Common myeloid progenitor, CD34-positive (primary cell): ENCODE measurements at regions not wholly inside any gene's neighbourhood (a gene's known extent, or its start where the extent isn't known, plus 50 kb on each side); places are given as distances from the start of the nearest gene placed in this dataset.
"Not testable (repeated sequence)": the region's sequence is repeated elsewhere in the genome, so short reads cannot be mapped to it uniquely, and the experiment has no call there.

Experiments used
- CTCF ChIA-PET: fragments of 350-600 bp; sonication (Branson Sonifier 250); formaldehyde crosslinking; loops from one replicate; lab custom pipeline; 2021; ENCODE audit warnings: antibody characterized with exemption; lab: Charles Lee
- POLR2A ChIA-PET: fragments of 350-600 bp; sonication (Branson Sonifier 250); formaldehyde crosslinking; loops from one replicate; lab custom pipeline; 2021; ENCODE audit warnings: antibody characterized with exemption; lab: Charles Lee
- DNase-seq, 3 donors: peaks; one replicate each; pipeline versions ENCODE4 v3.0.0 to v3.0.0-alpha.2; 2013
- H3K27ac ChIP-seq, 2 experiments: 1 replicate in 1 of 2; 2 replicates in 1 of 2; pipeline ENCODE4 v1.7.0; 2013; ENCODE audit warnings: inconsistent platforms in 2 of 2, low read length in 2 of 2, mild to moderate bottlenecking in 2 of 2, low read depth in 1 of 2, moderate library complexity in 1 of 2; ENCODE audit not compliant: severe bottlenecking in 2 of 2, insufficient read depth in 1 of 2, poor library complexity in 1 of 2
- H3K27me3 ChIP-seq, 5 experiments: replicated peaks in 2 of 5; 1 replicate in 3 of 5; 2 replicates in 2 of 5; pipeline versions ENCODE4 v1.6.1 to v1.7.0; 2013; ENCODE audit warnings: low read length in 4 of 5, mild to moderate bottlenecking in 2 of 5, moderate library complexity in 2 of 5, inconsistent platforms in 1 of 5; ENCODE audit not compliant: insufficient read depth in 5 of 5, control insufficient read depth in 4 of 5
- H3K36me3 ChIP-seq, 4 experiments: 1 replicate in 2 of 4; 2 replicates in 2 of 4; pipeline versions ENCODE4 v1.6.1 to v1.7.0; 2013; ENCODE audit warnings: low read length in 3 of 4, control low read depth in 1 of 4, mild to moderate bottlenecking in 1 of 4; ENCODE audit not compliant: control insufficient read depth in 4 of 4, insufficient read depth in 4 of 4
- H3K4me1 ChIP-seq, 4 experiments: 1 replicate in 3 of 4; 2 replicates in 1 of 4; pipeline versions ENCODE4 v1.6.1 to v1.7.1; 2013; ENCODE audit warnings: low read length in 3 of 4, mild to moderate bottlenecking in 3 of 4, control low read depth in 1 of 4, inconsistent platforms in 1 of 4, moderate library complexity in 1 of 4; ENCODE audit not compliant: control insufficient read depth in 4 of 4, insufficient read depth in 4 of 4; ENCODE audit errors: control extremely low read depth in 1 of 4
- H3K4me3 ChIP-seq, 7 experiments: 1 replicate in 4 of 7; 2 replicates in 3 of 7; pipeline versions ENCODE4 v1.5.1 to v1.7.0; 2013; ENCODE audit warnings: mild to moderate bottlenecking in 7 of 7, low read length in 6 of 7, moderate library complexity in 6 of 7, inconsistent platforms in 2 of 7, low read depth in 2 of 7, control low read depth in 1 of 7; ENCODE audit not compliant: insufficient read depth in 4 of 7, control insufficient read depth in 1 of 7; ENCODE audit errors: extremely low read depth in 1 of 7
- H3K9me3 ChIP-seq, 5 experiments: 1 replicate in 4 of 5; 2 replicates in 1 of 5; pipeline versions ENCODE4 v1.6.1 to v1.7.1; 2013; ENCODE audit warnings: low read length in 4 of 5, mild to moderate bottlenecking in 2 of 5, inconsistent platforms in 1 of 5, low read depth in 1 of 5, moderate library complexity in 1 of 5; ENCODE audit not compliant: control insufficient read depth in 4 of 5, insufficient read depth in 2 of 5; ENCODE audit errors: control extremely low read depth in 1 of 5
- WGBS: methylation state at CpG from one replicate; pipeline ENCODE4 v1.1.5; 2013; ENCODE audit not compliant: insufficient coverage; 5-methylcytosine and 5-hydroxymethylcytosine counted together

DNA sequence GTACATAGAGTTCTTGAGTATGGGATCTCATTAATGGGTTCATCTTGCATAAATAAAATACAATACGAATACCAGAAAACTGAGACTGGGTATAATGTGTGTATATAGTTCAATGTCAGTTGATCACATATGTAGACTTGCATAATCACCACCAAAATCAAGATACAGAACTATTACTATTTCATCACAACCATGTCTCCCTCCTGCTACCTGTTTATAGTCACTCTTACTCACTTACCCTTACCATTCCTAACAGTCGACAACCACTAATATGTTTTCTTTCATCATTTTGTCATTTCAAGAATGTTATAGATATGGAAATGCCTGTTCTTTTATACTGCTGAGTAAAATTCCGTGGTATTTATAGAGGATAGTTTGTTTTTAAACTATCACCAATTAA, 416.1 kb upstream of the CNTNAP2 start:
- no CpG with 5 or more reads among the region's 3 CpGs for WGBS
- Histone ChIP-seq H3K27me3 (no peaks in the 10 kb centered on the region), H3K4me1 (no peaks in the 10 kb centered on the region), H3K27ac (no peak overlapping the region), H3K9me3 (no peaks in the 10 kb centered on the region), H3K4me3 (no peak overlapping the region), H3K36me3 (no peaks in the 10 kb centered on the region)
- no peak for DNase-seq
- CTCF ChIA-PET = no interaction called here
- POLR2A ChIA-PET = no interaction called here

DNA sequence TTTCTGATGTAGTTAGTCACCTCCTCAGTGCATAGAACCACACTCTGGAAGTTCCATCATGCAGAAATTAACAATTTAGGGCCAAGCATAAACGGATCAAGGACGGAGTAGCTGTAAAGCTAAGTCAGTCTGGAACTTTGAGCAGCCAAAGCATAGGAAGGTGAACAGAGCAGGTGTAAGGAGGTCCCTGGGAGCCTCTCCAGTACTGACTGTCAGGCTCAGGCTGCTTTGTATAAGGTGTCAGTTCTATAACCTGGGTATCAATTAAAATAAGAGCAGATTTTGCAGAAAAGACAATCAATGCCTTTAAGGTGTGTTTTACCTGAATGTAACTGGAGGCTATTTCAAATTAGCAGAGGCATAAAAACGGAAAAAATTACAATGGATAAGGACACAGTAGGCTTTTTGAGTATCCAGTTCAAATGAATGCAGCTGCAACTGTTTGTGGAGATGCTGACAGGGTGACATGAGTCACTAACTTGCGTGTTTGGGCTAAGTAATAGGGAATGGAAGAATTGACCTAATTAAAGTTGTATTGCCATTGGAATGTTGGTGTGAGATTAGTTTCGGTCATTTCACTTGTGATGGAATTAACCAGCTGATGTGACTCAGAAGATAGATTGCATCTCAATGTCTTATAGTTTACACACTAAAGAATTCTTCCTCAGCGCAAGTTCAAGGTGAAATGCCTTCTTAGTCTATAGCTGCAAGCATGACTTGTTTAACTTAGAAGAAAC, 417.9 kb upstream of the CNTNAP2 start:
- Histone ChIP-seq H3K36me3 (no peaks in the 10 kb centered on the region), H3K27ac (no peak overlapping the region), H3K9me3 (no peaks in the 10 kb centered on the region), H3K4me3 (no peak overlapping the region), H3K27me3 (no peaks in the 10 kb centered on the region), H3K4me1 (no peaks in the 10 kb centered on the region)
- ChIA-PET CTCF (no interaction called here), POLR2A (no interaction called here)
- WGBS = 94% methylated on average over 4 of the region's 6 CpGs
- DNase-seq = no peak

DNA sequence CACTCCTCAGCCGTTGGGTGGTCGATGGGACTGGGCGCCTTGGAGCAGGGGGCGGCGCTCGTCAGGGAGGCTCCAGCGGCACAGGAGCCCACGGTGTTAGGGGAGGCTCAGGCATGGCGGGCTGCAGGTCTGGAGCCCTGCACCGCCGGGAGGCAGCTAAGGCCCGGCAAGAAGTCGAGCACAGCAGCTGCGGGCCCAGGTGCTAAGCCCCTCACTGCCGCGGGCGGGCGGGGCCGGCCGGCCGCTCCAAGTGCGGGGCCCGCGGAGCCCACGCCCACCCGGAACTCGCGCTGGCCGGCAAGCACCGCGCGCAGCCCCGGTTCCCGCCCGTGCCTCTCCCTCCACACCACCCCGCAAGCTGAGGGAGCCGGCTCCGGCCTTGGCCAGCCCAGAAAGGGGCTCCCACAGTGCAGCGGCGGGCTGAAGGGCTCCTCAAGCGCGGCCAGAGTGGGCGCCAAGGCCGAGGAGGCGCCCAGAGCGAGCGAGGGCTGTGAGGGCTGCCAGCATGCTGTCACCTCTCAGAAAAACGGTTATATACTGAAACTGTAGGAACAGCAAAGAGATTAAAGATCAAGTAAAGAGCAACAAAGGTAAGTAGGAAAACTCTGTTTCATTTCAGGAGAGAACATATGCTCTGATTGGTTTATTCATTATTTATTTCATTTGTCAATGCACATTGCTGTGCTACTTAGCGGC, 419.0 kb upstream of the CNTNAP2 start:
- H3K4me1 ChIP-seq, H3K36me3 ChIP-seq, H3K27ac ChIP-seq, DNase-seq, H3K4me3 ChIP-seq, H3K27me3 ChIP-seq, POLR2A ChIA-PET, H3K9me3 ChIP-seq: not testable (repeated sequence)
- CTCF ChIA-PET = interaction anchor here (0.6 kb wide), 1 partner anchor 1516 kb away, joined by 5 read pairs; no protein-coding TSS in a partner anchor
- 95% methylated on average over 27 of the region's 49 CpGs for WGBS

DNA sequence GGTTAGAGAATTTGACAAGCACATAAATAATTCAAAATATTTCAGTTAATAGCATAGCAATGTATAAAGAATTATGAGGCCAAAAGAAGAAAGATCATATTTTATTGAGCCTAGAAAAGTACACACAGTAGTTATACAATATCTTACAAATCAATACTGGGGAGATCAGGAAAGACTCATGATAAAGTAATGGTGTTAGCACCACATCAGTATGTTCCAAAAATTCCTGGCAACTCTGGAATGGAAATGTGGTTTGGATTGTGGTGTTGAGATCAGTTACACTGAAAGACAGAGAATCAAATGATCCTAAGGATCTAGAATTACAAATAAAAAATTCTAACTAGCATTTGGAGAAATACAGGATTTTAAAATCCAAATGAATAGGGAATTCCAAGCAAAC, 420.5 kb upstream of the CNTNAP2 start:
- Histone ChIP-seq H3K27ac (no peak overlapping the region), H3K4me3 (no peak overlapping the region), H3K9me3 (no peaks in the 10 kb centered on the region), H3K36me3 (no peaks in the 10 kb centered on the region), H3K4me1 (no peaks in the 10 kb centered on the region), H3K27me3 (peaks cover 0 to 2% (median 0%) of the 10 kb centered on the region in 5 experiments)
- no peak for DNase-seq
- ChIA-PET CTCF (no interaction called here), POLR2A (no interaction called here)

DNA sequence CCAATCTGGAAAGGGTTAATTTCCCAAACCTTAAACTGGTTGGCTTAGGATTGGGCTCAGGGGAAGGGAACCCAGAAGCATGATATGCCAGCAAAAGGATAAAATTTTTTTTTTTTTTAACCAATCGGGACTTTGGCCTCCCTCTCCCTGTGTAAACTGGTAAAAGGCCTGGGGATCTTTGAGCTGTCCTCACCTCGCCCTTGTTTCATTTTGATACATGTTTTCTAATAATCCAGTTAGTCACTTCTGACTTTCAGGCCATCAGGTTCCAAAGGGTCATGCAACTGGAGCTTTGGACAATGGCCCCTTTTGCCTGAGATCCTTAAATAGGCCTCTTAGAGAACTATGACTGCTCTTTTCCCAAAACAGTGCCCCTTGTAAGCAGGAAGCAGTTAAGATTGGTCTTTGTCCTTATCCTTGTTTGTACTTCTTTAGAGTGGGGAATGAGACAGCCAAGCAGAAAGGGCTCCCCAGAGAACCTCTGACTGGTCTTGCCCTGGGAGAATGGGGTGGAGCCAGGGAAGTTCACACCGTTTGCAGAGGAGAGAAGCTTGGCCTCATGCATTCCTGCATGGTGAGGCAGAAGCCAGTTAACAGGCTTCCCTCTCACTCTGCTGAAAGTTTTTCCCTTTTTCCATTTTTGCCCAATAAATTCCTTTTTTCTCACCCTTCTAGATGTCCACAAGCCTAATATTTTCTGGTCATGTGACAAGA, 424.2 kb upstream of the CNTNAP2 start:
- Histone ChIP-seq H3K4me1 (no peaks in the 10 kb centered on the region), H3K4me3 (no peak overlapping the region), H3K27ac (no peak overlapping the region), H3K27me3 (peaks cover 0 to 2% (median 0%) of the 10 kb centered on the region in 5 experiments), H3K9me3 (peaks cover 0 to 1% (median 0%) of the 10 kb centered on the region in 5 experiments), H3K36me3 (no peaks in the 10 kb centered on the region)
- DNase-seq = no peak
- ChIA-PET CTCF (no interaction called here), POLR2A (no interaction called here)
- 70% methylated on average over 3 of the region's 3 CpGs for WGBS

DNA sequence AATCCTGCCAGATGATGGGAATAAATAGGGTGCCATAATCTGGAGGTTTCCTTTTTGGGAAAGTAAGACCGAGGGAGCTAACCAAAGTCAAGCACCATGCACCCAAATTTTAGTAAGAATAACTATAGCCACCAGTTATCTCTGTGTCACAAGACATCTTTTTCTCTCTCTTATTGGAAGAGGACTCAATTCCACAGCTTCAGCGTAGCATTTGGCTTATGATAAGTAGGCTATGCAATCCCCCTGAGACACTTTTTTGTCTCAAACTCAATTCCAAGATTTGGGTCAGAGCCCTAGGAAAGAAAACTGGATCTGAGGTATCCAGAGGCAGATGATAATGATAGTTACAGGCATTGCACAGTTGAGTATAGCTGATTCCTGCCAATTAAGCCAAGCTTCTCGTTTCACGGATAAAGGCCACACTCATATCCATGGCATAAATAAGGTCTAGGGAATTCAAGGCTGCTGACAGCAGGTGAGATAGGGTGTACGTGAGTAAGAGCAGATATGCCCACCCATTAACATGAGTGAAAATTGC, 425.2 kb upstream of the CNTNAP2 start:
- H3K4me3 ChIP-seq = no peak overlapping the region
- no peak overlapping the region for H3K27ac ChIP-seq
- no peak for DNase-seq
- H3K27me3 ChIP-seq = peaks cover 0 to 2% (median 0%) of the 10 kb centered on the region in 5 experiments
- no peaks in the 10 kb centered on the region for H3K36me3 ChIP-seq
- CTCF ChIA-PET = no interaction called here
- POLR2A ChIA-PET = no interaction called here
- 94% methylated on average over 5 of the region's 5 CpGs for WGBS
- H3K9me3 ChIP-seq = peaks cover 0 to 1% (median 0%) of the 10 kb centered on the region in 5 experiments
- H3K4me1 ChIP-seq = no peaks in the 10 kb centered on the region

DNA sequence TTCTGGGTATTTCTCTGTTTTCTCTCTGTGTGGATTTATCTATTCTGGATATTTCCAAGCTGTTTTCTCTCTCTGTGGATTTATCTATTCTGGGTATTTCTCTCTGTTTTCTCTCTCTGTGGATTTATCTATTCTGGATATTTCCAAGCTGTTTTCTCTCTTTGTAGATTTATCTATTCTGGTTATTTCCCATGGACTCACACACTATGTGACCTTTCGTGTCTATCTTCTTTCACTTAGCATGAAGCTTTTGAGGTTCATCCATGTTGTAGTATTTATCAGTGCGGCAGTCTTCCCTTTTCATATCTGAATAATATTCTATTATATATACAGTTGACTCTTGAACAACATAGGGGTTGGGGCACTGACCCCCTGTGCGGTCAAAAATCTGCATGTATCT, 435.0 kb upstream of the CNTNAP2 start:
- WGBS = no CpG with 5 or more reads among the region's 3 CpGs
- H3K9me3 ChIP-seq = no peaks in the 10 kb centered on the region
- no peaks in the 10 kb centered on the region for H3K4me1 ChIP-seq
- H3K27ac ChIP-seq = no peak overlapping the region
- H3K4me3 ChIP-seq = no peak overlapping the region
- H3K27me3 ChIP-seq = no peaks in the 10 kb centered on the region
- CTCF ChIA-PET = no interaction called here
- no peak for DNase-seq
- POLR2A ChIA-PET = no interaction called here
- H3K36me3 ChIP-seq = no peaks in the 10 kb centered on the region
